OCI-M1 (cell line): ENCODE measurements at regions not wholly inside any gene's neighbourhood (a gene's known extent, or its start where the extent isn't known, plus 50 kb on each side); places are given as distances from the start of the nearest gene placed in this dataset.
"Not testable (repeated sequence)": the region's sequence is repeated elsewhere in the genome, so short reads cannot be mapped to it uniquely, and the experiment has no call there.

Experiments
- DNase-seq: peaks from one replicate; lab custom pipeline; 2025; lab: John Stamatoyannopoulos, UW

DNA sequence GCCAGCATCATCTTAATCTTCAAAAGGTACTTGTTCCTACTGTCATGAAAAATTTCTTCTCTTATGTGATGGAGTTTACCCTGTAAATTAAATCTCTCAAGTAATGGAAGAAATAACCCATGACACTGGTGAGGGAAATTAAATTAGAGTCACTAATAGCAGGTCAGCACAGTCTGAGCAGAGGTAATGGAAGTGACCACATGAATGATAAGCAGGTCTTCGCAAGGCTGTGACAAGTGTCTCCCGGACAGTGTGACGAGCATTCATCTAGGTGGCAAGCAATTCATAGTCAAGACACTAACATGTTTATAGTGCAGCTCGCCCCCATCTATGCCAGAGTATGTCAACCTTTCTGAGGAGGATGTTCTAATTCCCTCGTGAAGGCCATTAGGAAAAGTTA, 249.2 kb downstream of the FRK start:
- no peak for DNase-seq

GRCh38 chr6:115798229-115798628, 262.5 kb downstream of the FRK start:
- no peak for DNase-seq

- no peak for DNase-seq
Measured at GRCh38 chr6:115796829-115797228, 263.9 kb downstream of the FRK start.

DNA sequence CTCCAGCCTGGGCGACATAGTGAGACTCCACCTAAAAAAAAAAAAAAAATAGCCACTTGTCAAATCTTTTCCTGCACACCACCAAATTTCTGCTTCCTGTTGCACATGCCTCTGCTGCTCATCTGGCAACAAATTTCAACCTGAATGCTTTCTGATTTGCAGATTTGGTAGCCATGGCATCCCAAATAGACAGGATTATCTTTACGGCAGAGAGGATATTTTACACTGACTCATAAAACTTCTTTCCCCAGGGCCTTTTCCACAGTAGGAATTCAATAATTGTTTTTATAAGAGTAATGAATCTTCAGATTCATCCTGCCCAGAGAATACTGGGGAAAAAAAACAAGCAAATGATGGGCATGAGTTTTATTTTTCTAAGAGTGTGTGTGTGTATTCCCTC, 264.6 kb downstream of the FRK start:
- DNase-seq: no peak

DNA sequence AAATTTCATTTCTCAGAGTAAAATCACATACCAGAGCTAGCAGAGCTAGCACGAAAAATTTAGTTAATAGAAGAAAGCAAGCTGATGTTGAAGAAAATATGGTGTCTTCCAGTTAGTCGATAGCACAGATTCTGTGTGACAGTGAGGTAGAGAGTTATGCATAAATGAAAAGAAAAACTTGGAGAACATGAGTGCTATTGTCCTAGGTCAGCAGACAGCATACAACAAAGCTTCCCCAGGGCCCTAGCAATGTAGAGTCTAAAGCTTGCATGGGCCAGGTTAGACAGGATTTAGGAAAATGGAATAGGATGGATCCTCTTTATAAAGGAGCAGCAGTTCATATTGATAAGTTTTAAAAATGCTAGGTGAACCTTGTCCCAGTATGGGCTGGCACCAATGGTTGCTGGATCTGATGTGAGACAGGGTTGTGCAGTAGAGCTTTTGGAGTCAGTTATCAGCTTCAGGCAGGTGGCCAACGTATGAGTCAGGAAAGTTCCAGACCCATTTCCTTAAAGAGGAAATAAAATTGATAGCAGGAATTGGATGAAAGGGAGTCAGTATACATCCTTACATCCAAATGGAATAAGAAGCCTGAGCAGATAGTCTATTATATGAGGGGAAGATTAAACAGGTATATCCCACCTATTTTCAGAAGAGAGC, 277.2 kb downstream of the FRK start:
- DNase-seq: peak; percentile 18

DNA sequence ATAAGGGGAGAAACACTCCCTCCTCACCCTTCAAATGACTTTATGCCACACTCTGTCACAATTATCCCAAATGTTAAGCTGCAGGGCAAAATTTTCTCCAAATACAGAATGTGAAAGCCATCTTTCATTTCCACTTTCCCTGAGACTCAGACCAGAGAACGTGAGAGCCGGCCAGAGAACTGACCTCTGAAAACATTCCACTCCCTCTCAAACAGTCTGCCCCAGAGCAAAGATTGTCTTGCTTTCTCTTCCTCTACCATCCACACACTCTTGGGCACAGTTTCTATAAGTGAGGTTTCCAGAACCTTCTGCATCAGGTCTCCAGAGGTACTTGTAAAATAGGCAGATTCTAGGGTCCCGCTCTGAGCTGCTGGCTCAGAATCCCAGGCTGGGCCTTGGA, 278.1 kb downstream of the FRK start:
- DNase-seq: no peak

GRCh38 chr6:115773741-115774140, 286.9 kb downstream of the FRK start:
- no peak for DNase-seq

DNA sequence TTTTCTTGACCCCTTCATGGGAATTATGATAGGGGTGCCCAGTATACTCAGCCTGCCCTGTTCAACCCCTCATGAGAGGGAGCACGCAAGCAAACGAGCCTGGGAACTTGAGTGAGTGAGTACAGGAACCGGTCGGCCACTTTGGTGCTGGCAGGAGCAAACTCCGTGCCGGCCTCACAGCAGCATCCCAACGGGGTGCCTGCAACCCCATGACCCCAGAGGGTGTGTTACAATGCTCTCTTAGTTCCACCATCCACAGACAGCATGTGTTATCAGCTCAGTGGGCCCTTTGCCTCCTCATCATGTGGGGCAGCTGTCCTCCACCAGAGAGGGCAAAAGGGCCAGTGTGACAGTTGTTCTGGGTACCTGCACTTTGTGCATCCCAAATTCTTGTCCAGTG, 289.8 kb downstream of the FRK start:
- DNase-seq: no peak

DNA sequence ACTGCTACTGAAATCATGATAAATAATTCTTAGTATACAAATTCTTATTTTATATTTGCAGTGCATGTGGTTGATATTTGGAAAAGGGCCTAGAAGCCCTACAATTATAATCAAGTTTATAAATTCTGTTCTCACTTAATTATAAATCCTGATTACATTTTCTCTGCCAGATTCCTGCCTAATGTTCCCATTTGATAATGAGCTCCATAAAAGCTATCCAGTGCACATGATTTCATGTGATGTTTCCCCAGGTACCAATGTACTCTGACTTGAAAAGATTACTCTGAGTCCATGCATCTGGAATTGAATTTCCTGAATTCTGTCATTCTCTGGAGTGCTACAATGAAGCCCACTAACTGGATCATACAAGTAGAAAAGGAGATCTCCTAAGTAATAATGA, 292.2 kb downstream of the FRK start:
- DNase-seq: no peak

DNA sequence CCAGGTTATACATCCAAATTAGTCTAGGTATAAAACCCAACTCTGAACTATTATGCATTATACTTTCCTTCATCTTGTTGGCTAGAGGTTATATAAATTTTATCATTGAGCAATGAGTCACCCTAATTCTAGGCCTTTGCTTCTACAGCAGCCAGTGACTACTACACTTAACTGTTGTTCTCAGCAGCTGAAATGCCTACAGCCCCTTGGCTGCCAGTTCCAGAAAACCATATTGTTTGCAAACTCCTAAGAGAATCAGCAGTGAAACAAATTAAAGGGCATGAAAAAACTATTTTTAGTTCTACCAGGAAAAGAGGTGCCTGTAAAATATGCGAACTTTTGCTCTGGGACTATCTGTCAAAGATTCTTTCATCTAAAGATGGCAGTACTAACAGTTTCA, 292.8 kb downstream of the FRK start:
- DNase-seq: no peak

DNA sequence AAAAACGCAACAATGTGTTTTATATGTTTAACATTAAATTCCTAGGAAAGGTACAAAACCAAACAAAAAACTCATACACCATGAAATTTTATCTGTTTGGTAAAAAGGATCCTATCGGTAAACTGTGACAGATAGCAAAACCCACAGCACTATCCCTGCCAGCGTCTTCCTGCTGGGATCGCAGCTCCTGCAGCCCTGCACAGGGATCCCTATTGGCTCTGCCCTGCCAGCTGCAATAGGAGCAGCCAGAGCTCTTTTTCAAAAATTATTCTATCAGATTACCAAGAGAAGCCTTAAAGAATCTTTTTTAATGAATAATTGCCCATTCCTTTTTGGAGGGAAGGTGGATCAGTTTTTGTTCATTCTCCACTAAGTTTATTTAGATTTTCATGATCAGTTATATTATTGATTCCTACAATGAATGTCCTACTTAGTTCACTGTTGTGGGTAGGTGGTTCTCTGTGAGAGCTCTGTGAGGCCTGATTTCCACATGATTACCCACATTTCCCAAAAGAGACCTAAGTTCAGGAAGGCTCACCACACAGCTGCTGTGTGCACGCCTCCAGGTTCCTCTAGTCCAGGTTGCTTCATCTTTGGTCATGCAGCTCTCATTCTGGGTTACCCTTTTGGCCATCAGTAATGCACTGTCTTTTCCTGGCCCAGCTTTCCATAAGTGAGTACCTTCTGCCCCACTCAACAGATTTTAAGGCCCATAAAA, 293.8 kb downstream of the FRK start:
- no peak for DNase-seq

GRCh38 chr6:115765966-115766365, 294.7 kb downstream of the FRK start:
- no peak for DNase-seq

- DNase-seq: no peak
Measured at GRCh38 chr6:115759051-115759450, 301.6 kb downstream of the FRK start.

- DNase-seq: no peak
Measured at GRCh38 chr6:115753446-115753845, 307.2 kb downstream of the FRK start.

DNA sequence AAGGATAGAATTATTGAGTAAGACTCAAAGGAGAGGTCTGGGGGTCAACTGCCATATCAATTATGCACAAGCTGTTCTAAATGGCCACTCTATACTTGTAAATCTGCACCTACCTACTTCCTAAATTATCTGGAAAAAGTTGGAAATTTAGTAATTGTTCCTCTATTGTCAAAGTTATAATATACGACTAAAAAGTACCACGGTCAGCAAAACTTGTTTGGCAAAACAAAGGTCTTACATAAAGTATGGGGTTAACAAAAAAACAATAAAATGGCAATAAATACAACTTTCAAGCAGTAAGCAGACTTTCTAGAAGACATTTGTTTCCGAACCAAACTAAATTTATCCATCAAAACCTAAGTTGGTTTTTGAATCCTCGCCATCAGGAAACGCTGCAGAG, 309.7 kb downstream of the FRK start:
- DNase-seq: no peak

DNA sequence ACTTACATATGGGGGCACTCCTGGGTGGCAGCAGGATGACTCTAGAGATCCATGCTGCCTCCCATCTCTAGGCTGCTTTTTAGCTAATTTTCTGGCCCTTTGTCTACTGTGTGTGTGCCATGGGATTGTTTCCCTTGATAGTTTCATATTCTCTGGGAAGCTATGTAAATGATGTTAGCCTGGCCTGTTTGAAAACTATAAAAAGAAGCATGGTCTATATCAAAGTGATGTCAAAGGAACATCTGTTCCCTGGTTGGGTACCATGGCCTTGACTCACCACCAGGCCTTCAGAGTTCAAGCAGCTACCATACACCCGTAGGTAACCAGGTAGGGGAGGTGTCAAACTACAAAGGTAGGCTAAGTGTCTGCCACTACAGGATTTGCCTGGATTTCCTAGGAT, 310.4 kb downstream of the FRK start:
- no peak for DNase-seq

DNA sequence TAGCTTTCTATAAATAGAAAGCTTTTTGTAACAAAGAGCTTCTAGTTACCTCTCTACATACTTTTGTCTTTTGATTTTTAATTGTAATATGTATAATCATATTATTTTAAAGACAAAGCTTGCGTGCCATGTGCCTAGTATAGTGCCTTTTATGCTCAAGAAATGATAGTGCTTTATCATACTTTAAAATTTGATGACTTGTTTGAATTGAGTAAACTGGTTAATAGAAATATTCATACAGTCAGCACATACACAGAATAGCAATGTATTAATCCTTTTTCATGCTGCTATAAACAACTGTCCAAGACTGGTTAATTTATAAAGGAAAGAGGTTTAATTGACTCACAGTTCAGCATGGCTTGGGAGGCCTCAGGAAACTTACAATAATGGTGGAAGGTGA, 313.0 kb downstream of the FRK start:
- no peak for DNase-seq

DNA sequence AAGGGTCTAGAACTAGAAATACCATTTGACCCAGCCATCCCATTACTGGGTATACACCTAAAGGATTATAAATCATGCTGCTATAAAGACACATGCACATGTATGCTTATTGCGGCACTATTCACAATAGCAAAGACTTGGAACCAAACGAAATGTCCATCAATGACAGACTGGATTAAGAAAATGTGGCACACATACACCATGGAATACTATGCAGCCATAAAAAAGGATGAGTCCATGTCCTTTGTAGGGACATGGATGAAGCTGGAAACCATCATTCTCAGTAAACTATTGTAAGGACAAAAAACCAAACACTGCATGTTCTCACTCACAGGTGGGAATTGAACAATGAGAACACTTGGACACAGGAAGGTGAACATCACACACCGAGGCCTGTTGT, 314.1 kb downstream of the FRK start:
- not testable (repeated sequence) for DNase-seq

GRCh38 chr6:115740907-115741306, 319.8 kb downstream of the FRK start:
- no peak for DNase-seq

DNA sequence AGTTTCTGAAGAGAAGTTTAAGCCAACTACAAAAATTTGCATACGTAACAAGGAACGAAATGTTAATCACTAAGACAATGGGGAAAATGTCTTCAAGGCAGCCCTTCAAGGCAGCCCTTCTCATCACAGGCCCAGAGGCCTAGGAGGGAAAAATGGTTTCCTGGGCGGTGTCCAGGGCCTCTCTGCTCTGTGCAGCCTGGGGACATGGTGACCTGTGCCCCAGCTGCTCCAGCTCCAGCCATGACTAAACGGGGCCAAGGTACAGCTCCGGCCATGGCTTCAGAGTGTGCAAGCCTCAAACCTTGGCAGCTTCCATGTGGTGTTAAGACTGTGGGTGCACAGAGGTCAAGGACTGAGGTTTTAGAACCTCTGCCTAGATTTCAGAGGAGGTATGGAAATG, 325.1 kb downstream of the FRK start:
- DNase-seq: no peak

DNA sequence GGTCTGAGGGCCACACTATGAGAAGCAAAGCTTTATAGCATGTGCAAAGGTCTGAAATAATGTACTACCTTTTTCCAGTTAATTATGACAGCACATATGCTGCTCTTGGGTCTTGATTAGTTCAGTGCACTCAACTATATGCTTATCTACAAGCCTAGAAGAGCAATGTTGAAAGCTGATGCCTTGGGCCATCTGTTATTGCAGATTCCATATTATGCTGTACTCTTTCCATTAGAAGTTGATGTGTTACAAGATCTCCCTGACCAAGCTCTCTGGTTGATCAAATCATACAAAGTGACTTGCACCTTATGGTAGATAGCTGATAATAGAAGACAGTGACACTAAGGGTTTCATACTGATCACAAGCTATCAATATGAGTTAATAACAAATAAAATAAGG, 327.3 kb downstream of the FRK start:
- no peak for DNase-seq

- no peak for DNase-seq
Measured at GRCh38 chr6:115729036-115729435, 331.7 kb downstream of the FRK start.

DNA sequence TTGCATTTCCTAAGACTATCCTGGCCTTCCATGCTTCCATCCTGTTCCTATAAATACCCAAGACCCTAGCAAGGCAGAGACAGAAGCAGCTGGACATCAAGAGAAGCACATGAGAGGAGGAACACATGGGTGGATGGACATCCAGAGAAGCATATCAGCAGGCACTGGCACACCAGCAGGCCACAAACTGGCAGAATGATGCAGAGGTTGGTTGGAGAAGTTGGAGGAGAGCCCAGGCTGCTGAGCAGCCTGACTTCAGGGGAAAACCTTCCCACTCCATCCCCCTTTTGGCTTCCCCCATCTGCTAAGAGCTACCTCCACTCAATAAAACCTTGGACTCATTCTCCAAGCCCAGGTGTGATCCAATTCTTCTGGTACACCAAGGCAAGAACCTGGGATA, 332.5 kb downstream of the FRK start:
- no peak for DNase-seq

- no peak for DNase-seq
Measured at GRCh38 chr6:115721564-115721963, 339.1 kb downstream of the FRK start.
